Lower lobe of right lung (tissue), 2 donors: ENCODE measurements at regions not wholly inside any gene's neighbourhood (a gene's known extent, or its start where the extent isn't known, plus 50 kb on each side); places are given as distances from the start of the nearest gene placed in this dataset.
A peak's percentile ranks its signal among the peaks of the same experiment; 100 is the strongest.
"Not testable (repeated sequence)": the region's sequence is repeated elsewhere in the genome, so short reads cannot be mapped to it uniquely, and the experiment has no call there.

Experiments used
- ATAC-seq, 2 donors: fragments of 200-7000 bp; cut with Tn5 transposase; one replicate each; pipeline ENCODE4 v1.9.1; 2020 to 2022; ENCODE audit warnings: mild to moderate bottlenecking in 2 of 2, moderate library complexity in 2 of 2
- DNase-seq: peaks from one replicate; pipeline ENCODE4 v3.0.0-alpha.2; 2020
- H3K27ac ChIP-seq: fragments of 200-600 bp; one replicate; pipeline ENCODE4 v1.8.0; 2022
- H3K27me3 ChIP-seq: fragments of 200-600 bp; one replicate; pipeline ENCODE4 v1.8.0; 2022; ENCODE audit warnings: low read depth
- H3K36me3 ChIP-seq: fragments of 200-600 bp; one replicate; pipeline ENCODE4 v1.8.0; 2022; ENCODE audit warnings: mild to moderate bottlenecking
- H3K4me1 ChIP-seq: fragments of 200-600 bp; one replicate; pipeline ENCODE4 v1.8.0; 2022
- H3K4me3 ChIP-seq: fragments of 200-600 bp; one replicate; pipeline ENCODE4 v1.8.0; 2022; ENCODE audit warnings: mild to moderate bottlenecking
- H3K9me3 ChIP-seq: fragments of 200-600 bp; one replicate; pipeline ENCODE4 v1.8.0; 2022
- CTCF ChIP-seq: fragments of 200-600 bp; IDR thresholded peaks from one replicate; pipeline ENCODE4 v1.8.0; 2022; ENCODE audit warnings: antibody characterized with exemption, mild to moderate bottlenecking
- intact Hi-C: fragments of 100-400 bp; cut with DNase I; formaldehyde crosslinking; loops from one replicate; pipeline ENCODE4 v1.11.0; 2022
- donor health status: DM: no; HTN: yes; CAD: no; lungs with severe emphysema.

- Histone ChIP-seq H3K27me3 (no peaks in the 10 kb centered on the region), H3K9me3 (no peaks in the 10 kb centered on the region), H3K36me3 (no peaks in the 10 kb centered on the region), H3K4me3 (no peak overlapping the region), H3K27ac (no peak overlapping the region), H3K4me1 (no peaks in the 10 kb centered on the region)
- intact Hi-C loops: no loop called here
- ATAC-seq (peak in 1 of 2 donors; percentile 23), DNase-seq (no peak)
- no peak for TF ChIP-seq CTCF
Observed at GRCh38 chr13:73520566-73521289, 461.9 kb downstream of the KLF5 start.

- H3K4me1 ChIP-seq, H3K36me3 ChIP-seq, H3K9me3 ChIP-seq, intact Hi-C loops, DNase-seq, H3K27me3 ChIP-seq, H3K4me3 ChIP-seq, ATAC-seq, H3K27ac ChIP-seq: not testable (repeated sequence)
Observed at GRCh38 chr13:73520135-73520534, 461.3 kb downstream of the KLF5 start.

GRCh38 chr13:73519396-73520116, 460.8 kb downstream of the KLF5 start:
- TF ChIP-seq CTCF: no peak
- Histone ChIP-seq H3K9me3 (no peaks in the 10 kb centered on the region), H3K27ac (no peak overlapping the region), H3K36me3 (no peaks in the 10 kb centered on the region), H3K4me3 (no peak overlapping the region), H3K27me3 (no peaks in the 10 kb centered on the region), H3K4me1 (no peaks in the 10 kb centered on the region)
- intact Hi-C loops: no loop called here
- no peak for DNase-seq
- ATAC-seq: no peak

- DNase-seq: no peak
- Histone ChIP-seq H3K4me3 (no peak overlapping the region), H3K9me3 (no peaks in the 10 kb centered on the region), H3K27me3 (no peaks in the 10 kb centered on the region), H3K36me3 (no peaks in the 10 kb centered on the region), H3K4me1 (no peaks in the 10 kb centered on the region), H3K27ac (no peak overlapping the region)
- intact Hi-C loops: no loop called here
- no peak for ATAC-seq
- no peak for TF ChIP-seq CTCF
Observed at GRCh38 chr13:73517766-73518165, 459.0 kb downstream of the KLF5 start.

GRCh38 chr13:73516731-73517130, 457.9 kb downstream of the KLF5 start:
- no peak for TF ChIP-seq CTCF

GRCh38 chr13:73514208-73514607, 455.4 kb downstream of the KLF5 start:
- H3K4me3 ChIP-seq: no peak overlapping the region
- DNase-seq (no peak), ATAC-seq (no peak)
- no peaks in the 10 kb centered on the region for H3K4me1 ChIP-seq
- intact Hi-C loops: no loop called here
- TF ChIP-seq CTCF: no peak
- no peaks in the 10 kb centered on the region for H3K9me3 ChIP-seq
- H3K27me3 ChIP-seq: no peaks in the 10 kb centered on the region
- H3K36me3 ChIP-seq: no peaks in the 10 kb centered on the region
- no peak overlapping the region for H3K27ac ChIP-seq

More at GRCh38 chr13:73516731-73517130, 457.9 kb downstream of the KLF5 start:
- Histone ChIP-seq H3K9me3 (no peaks in the 10 kb centered on the region), H3K36me3 (no peaks in the 10 kb centered on the region), H3K4me3 (no peak overlapping the region), H3K27ac (no peak overlapping the region), H3K4me1 (no peaks in the 10 kb centered on the region), H3K27me3 (no peaks in the 10 kb centered on the region)
- no peak for ATAC-seq
- DNase-seq: no peak
- intact Hi-C loops: no loop called here
